Ascending aorta (tissue), 2 donors: ENCODE measurements at regions not wholly inside any gene's neighbourhood (a gene's known extent, or its start where the extent isn't known, plus 50 kb on each side); places are given as distances from the start of the nearest gene placed in this dataset.

Source experiments
- DNase-seq, 2 donors: peaks; one replicate each; pipeline ENCODE4 v3.0.0-alpha.2; 2019; ENCODE audit warnings: low spot score in 2 of 2
- H3K27ac ChIP-seq, 2 donors: fragments of 200-600 bp; sonication (generic); one replicate each; pipeline ENCODE4 v1.5.1; 2016 to 2017; ENCODE audit warnings: mild to moderate bottlenecking in 1 of 2
- H3K27me3 ChIP-seq: fragments of 200-600 bp; sonication (generic); one replicate; pipeline ENCODE4 v1.5.1; 2017
- H3K36me3 ChIP-seq, 2 donors: fragments of 200-600 bp; sonication (generic); one replicate each; pipeline ENCODE4 v1.5.1; 2016
- H3K4me1 ChIP-seq, 2 donors: fragments of 200-600 bp; sonication (generic); one replicate each; pipeline ENCODE4 v1.5.1; 2016 to 2017; ENCODE audit warnings: mild to moderate bottlenecking in 1 of 2
- H3K4me3 ChIP-seq, 2 donors: fragments of 200-600 bp; sonication (generic); one replicate each; pipeline ENCODE4 v1.5.1; 2016 to 2017; ENCODE audit warnings: mild to moderate bottlenecking in 1 of 2
- H3K9me3 ChIP-seq, 2 donors: fragments of 200-600 bp; sonication (generic); one replicate each; pipeline ENCODE4 v1.5.1; 2016
- intact Hi-C: fragments of 100-400 bp; cut with DNase I; formaldehyde crosslinking; loops from one replicate; pipeline ENCODE4 v1.15.1; 2023
- TF ChIP-seq, protein P1 (sequence below), 3 experiments: fragments of 200-600 bp in 2 of 3; fragments of 450-650 bp in 1 of 3; sonication (generic) in 2 of 3; IDR thresholded peaks; one replicate each; pipeline ENCODE4 v1.5.1; 2016 to 2019; ENCODE audit warnings: antibody characterized with exemption in 3 of 3, mild to moderate bottlenecking in 1 of 3, moderate library complexity in 1 of 3

DNA sequence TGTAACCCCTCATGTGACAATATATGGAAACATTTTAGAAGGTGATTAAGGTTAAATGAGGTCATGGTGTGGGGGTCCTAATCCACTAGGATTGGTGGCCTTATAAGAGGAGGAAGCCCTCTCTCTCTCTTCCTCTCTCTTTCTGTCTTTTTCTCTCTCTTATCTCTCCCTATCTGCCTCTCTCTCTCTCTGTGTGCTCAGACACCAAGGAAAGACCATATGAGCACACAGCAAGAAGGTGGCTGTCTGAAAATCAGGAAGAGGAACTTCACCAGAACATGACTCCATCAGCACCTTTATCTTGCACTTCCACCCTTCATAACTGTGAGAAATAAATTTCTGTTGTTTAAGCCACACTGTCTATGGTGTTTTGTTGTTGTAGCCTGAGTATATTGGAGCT lies 1472.2 kb downstream of the PCDH7 start:
- no peak for DNase-seq
- Histone ChIP-seq H3K36me3 (no peaks in the 10 kb centered on the region), H3K27me3 (no peaks in the 10 kb centered on the region), H3K27ac (no peak overlapping the region), H3K4me3 (no peak overlapping the region), H3K4me1 (no peaks in the 10 kb centered on the region), H3K9me3 (no peaks in the 10 kb centered on the region)
- intact Hi-C loops, result no loop called here
- TF ChIP-seq, protein P1, sequence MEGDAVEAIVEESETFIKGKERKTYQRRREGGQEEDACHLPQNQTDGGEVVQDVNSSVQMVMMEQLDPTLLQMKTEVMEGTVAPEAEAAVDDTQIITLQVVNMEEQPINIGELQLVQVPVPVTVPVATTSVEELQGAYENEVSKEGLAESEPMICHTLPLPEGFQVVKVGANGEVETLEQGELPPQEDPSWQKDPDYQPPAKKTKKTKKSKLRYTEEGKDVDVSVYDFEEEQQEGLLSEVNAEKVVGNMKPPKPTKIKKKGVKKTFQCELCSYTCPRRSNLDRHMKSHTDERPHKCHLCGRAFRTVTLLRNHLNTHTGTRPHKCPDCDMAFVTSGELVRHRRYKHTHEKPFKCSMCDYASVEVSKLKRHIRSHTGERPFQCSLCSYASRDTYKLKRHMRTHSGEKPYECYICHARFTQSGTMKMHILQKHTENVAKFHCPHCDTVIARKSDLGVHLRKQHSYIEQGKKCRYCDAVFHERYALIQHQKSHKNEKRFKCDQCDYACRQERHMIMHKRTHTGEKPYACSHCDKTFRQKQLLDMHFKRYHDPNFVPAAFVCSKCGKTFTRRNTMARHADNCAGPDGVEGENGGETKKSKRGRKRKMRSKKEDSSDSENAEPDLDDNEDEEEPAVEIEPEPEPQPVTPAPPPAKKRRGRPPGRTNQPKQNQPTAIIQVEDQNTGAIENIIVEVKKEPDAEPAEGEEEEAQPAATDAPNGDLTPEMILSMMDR (IDR thresholded peaks at IDR 0.05), result no peak

DNA sequence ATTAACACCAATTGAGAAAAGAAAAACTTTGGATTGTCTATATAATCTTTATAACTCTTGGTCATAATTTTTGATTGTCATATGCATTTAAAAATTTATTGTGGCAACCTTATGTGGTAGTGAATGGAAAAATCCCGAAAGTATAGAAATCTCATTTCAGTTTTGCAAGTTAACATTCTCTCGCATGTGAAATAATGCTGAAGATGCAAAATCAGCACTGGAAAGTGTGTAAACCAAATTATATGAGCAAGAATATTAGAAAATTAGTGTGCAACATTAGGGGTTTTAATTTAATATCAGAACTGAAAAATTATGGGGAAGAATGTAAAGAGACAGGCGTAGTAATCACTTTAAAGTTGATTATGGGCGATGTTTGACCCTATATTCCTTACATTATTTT lies 1472.8 kb downstream of the PCDH7 start:
- no peak overlapping the region for H3K4me3 ChIP-seq
- H3K27ac ChIP-seq, result no peak overlapping the region
- H3K4me1 ChIP-seq, result no peaks in the 10 kb centered on the region
- no peak for DNase-seq
- H3K27me3 ChIP-seq, result no peaks in the 10 kb centered on the region
- no peaks in the 10 kb centered on the region for H3K9me3 ChIP-seq
- intact Hi-C loops, result no loop called here
- TF ChIP-seq, protein P1 (IDR thresholded peaks at IDR 0.05), result no peak
- no peaks in the 10 kb centered on the region for H3K36me3 ChIP-seq

DNA sequence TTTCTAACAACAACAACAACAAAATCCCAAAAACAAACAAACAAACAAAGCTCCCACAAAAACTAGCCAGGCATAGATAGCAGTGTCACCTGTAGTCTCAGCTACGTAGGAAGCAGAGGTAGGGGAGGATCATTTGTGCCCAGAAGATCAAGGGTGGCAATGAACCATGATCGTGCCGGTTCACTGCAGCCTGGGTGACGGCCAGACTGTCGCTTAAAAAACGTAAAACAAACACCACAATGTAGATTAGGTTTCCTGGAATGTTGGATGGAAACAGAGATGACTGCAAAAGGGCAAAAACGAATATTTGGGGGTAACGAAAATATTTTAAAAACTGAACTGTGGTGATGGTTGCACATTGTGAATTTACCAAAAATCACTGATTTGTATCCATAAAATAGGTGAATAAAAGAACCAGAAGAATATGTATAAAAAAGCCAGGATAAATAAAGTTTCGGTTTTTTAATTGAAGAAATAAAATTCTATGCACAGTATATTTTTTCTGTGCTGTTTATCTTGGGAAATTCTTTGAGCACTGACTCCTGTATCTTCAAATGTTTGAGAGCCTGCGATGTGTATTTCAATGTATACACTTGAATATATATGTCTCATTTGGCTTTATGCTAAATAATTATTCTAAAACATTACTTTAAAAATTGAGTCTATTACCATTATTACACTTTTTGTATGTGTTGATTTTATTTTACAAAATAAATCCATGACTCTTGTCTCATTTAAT lies 1477.0 kb downstream of the PCDH7 start:
- Histone ChIP-seq H3K9me3 (no peaks in the 10 kb centered on the region), H3K27ac (no peak overlapping the region), H3K4me3 (no peak overlapping the region), H3K36me3 (no peaks in the 10 kb centered on the region), H3K4me1 (no peaks in the 10 kb centered on the region), H3K27me3 (no peaks in the 10 kb centered on the region)
- DNase-seq, result no peak
- TF ChIP-seq, protein P1 (IDR thresholded peaks at IDR 0.05), result no peak
- intact Hi-C loops, result no loop called here

DNA sequence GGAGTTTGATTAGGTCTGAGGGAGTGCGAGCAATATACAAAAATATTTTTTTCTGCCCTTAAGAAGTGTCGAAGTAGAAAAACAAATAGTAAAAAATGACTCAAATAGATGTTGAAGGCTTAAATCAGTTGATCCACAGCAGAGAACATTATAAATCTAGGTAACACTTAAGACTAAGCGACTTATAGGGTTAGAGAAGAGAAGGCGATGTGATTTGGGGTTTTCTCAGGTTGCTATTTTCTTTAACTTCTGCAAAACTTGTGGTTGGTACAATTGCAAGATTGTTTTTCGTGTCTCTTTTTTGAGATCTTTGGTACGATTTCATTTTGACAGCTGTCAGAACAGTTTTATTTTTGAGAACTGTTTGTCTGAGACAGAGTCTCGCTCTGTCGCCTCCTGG lies 1479.5 kb downstream of the PCDH7 start:
- Histone ChIP-seq H3K36me3 (no peaks in the 10 kb centered on the region), H3K9me3 (no peaks in the 10 kb centered on the region), H3K4me1 (no peaks in the 10 kb centered on the region), H3K27ac (no peak overlapping the region), H3K4me3 (no peak overlapping the region), H3K27me3 (no peaks in the 10 kb centered on the region)
- TF ChIP-seq, protein P1 (IDR thresholded peaks at IDR 0.05), result no peak
- intact Hi-C loops, result no loop called here
- no peak for DNase-seq

DNA sequence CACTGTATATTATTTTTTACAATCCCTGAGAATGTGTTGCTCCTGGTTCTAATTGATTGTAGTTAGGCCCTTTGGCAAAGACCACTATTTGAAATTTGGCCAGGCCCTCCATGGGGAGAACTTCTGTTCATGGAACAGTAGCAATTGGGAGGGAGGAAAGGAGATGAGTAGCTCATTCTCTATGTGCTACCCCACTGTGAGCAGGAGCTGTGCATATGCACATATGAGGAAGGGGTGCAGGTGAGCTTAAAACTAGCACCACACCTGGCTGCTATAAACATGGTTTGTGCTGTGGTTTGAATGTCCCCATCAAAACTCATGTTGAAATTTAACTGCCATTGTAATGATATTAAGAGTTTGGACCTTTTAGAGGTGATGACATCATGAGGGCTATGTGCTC lies 1483.2 kb downstream of the PCDH7 start:
- H3K4me3 ChIP-seq, result no peak overlapping the region
- intact Hi-C loops, result no loop called here
- no peaks in the 10 kb centered on the region for H3K9me3 ChIP-seq
- H3K4me1 ChIP-seq, result no peaks in the 10 kb centered on the region
- TF ChIP-seq, protein P1 (IDR thresholded peaks at IDR 0.05), result no peak
- no peaks in the 10 kb centered on the region for H3K27me3 ChIP-seq
- DNase-seq, result no peak
- no peak overlapping the region for H3K27ac ChIP-seq
- no peaks in the 10 kb centered on the region for H3K36me3 ChIP-seq

DNA sequence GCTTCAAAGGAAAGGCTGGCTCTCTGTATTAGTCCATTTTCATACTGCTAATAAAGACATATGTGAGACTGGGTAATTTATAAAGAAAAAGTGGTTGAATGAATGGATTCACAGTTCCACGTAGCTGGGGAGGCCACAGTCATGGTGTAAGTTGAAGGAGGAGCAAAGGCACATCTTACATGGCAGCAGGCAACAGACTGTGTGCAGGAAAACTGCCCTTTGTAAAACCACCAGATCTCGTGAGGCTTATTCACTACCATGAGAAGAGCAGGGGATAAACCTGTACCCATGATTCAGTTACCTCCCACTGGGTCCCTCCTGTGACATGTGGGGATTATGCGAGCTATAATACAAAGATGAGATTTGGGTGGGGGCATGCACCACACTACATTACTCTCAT lies 1486.6 kb downstream of the PCDH7 start:
- TF ChIP-seq, protein P1 (IDR thresholded peaks at IDR 0.05), result no peak
- intact Hi-C loops, result no loop called here
- Histone ChIP-seq H3K4me3 (no peak overlapping the region), H3K9me3 (no peaks in the 10 kb centered on the region), H3K4me1 (no peaks in the 10 kb centered on the region), H3K27me3 (no peaks in the 10 kb centered on the region), H3K36me3 (no peaks in the 10 kb centered on the region), H3K27ac (no peak overlapping the region)
- DNase-seq, result no peak
